Activated CD4-positive, alpha-beta T cell treated with anti-CD3 and anti-CD28 coated beads for 4 hours (primary cell): ENCODE measurements at regions not wholly inside any gene's neighbourhood (a gene's known extent, or its start where the extent isn't known, plus 50 kb on each side); places are given as distances from the start of the nearest gene placed in this dataset.
A peak's percentile ranks its signal among the peaks of the same experiment; 100 is the strongest.

Experiments
- DNase-seq, 2 donors: peaks; one replicate each; pipeline ENCODE4 v3.0.0-alpha.2; 2020

GRCh38 chr11:105227363-105227762, 87.8 kb upstream of the CARD18 start:
- no peak for DNase-seq

- DNase-seq = no peak
Observed at GRCh38 chr11:105226766-105227165, 87.2 kb upstream of the CARD18 start.

GRCh38 chr11:105226091-105226490, 86.5 kb upstream of the CARD18 start:
- no peak for DNase-seq

GRCh38 chr11:105224482-105225253, 85.1 kb upstream of the CARD18 start:
- DNase-seq = no peak

- no peak for DNase-seq
Observed at GRCh38 chr11:105220121-105220520, 80.6 kb upstream of the CARD18 start.

- no peak for DNase-seq
Observed at GRCh38 chr11:105219670-105220069, 80.1 kb upstream of the CARD18 start.

- DNase-seq = no peak
Observed at GRCh38 chr11:105219269-105219668, 79.7 kb upstream of the CARD18 start.

GRCh38 chr11:105215528-105215927, 76.0 kb upstream of the CARD18 start:
- no peak for DNase-seq

GRCh38 chr11:105211806-105212554, 72.4 kb upstream of the CARD18 start:
- no peak for DNase-seq

- DNase-seq = no peak
Observed at GRCh38 chr11:105208019-105208418, 68.5 kb upstream of the CARD18 start.

- DNase-seq = no peak
Observed at GRCh38 chr11:105206633-105207032, 67.1 kb upstream of the CARD18 start.

- no peak for DNase-seq
Observed at GRCh38 chr11:105204636-105205035, 65.1 kb upstream of the CARD18 start.

GRCh38 chr11:105203569-105204240, 64.1 kb upstream of the CARD18 start:
- DNase-seq = no peak

- peak in 1 of 2 donors; percentile 5 for DNase-seq
Observed at GRCh38 chr11:105202844-105203548, 63.4 kb upstream of the CARD18 start.

GRCh38 chr11:105202422-105202821, 62.9 kb upstream of the CARD18 start:
- DNase-seq = no peak

GRCh38 chr11:105201166-105201565, 61.6 kb upstream of the CARD18 start:
- DNase-seq = no peak

- no peak for DNase-seq
Observed at GRCh38 chr11:105197071-105197815, 57.7 kb upstream of the CARD18 start.

- DNase-seq = no peak
Observed at GRCh38 chr11:105193260-105193659, 53.7 kb upstream of the CARD18 start.

- no peak for DNase-seq
Observed at GRCh38 chr11:105192115-105192514, 52.5 kb upstream of the CARD18 start.

- DNase-seq = no peak
Observed at GRCh38 chr11:105189581-105189980, 50.0 kb upstream of the CARD18 start.
